NCI-H345 (cell line): ENCODE measurements at regions not wholly inside any gene's neighbourhood (a gene's known extent, or its start where the extent isn't known, plus 50 kb on each side); places are given as distances from the start of the nearest gene placed in this dataset.
A peak's percentile ranks its signal among the peaks of the same experiment; 100 is the strongest.

Source experiments
- DNase-seq: peaks from one replicate; lab custom pipeline; 2025; lab: John Stamatoyannopoulos, UW

- no peak for DNase-seq
These were observed 102.0 kb upstream of the ARID2 start for GRCh38 chr12:45627407-45628069.

- no peak for DNase-seq
These were observed 100.2 kb upstream of the ARID2 start for GRCh38 chr12:45629292-45629691.

DNA sequence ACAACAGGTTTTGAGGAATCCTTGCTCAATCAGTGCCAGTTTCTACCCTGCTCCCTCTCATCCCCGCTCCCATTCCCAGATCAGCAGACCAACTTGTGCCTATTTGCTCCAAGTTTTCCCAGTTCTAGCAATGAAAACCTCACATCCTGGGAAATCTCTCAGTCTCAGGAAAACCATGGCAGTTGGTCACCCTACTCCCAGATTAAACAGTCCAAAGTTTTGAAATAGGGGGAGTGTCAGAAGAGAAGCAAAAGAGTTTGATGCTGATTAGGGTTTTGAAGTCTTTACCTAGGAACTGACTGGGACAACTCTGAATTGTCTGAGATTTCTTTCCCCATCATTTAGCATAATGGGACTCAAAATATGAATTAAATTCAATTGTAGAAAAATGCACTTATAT is 95.8 kb upstream of the ARID2 start:
- DNase-seq, result no peak

DNA sequence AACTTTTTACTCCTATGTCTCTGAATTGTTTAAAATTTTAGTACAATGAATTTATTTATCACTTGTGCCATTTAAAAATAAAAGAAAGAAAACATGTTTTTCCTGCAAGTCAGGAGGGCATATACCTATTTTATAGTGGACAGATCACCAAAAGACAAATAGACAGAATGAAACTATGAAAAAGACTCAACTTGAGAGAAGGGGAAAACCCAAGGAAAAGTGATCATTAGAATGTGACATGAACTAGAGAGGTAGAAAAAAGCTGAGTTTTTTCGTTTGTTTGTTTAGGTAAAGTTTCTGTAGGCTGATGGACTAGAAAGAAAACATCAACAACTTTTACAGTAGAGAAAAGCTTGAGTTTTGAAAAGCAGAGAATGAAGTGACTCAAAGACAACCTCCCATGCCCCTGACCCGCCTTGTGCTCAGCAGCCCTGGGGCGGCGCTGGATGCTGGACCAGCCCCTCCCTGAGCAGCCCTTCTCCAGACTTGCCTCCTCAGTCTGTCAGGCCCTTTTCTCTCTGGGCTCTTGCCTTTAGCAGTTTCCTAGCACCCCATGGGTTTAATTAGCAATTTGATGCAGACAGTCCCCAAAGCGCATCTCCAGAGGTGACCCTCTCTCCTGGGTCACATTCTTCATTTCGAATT is 95.1 kb upstream of the ARID2 start:
- DNase-seq, result no peak

- no peak for DNase-seq
These were observed 92.3 kb upstream of the ARID2 start for GRCh38 chr12:45637242-45637641.

GRCh38 chr12:45637706-45638105 is 91.8 kb upstream of the ARID2 start:
- no peak for DNase-seq

DNA sequence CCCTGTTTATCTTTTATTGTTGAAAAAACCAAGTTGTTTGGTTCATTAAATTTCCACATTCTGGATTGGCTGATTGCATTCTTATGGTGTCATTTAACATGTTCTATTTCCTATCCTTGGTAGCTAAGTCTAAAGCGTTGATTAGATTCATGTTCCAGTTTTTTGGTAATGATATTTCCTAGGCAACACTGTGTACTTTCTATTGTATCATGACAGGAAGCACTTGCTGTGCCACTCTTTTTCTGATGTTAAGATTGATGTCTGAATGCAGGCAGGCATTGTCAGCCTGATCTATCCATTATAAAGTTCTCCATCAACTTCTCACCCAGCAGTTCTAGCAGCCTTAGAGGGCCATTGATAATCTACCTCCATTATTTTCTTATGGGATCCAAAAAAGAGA is 91.1 kb upstream of the ARID2 start:
- no peak for DNase-seq

DNA sequence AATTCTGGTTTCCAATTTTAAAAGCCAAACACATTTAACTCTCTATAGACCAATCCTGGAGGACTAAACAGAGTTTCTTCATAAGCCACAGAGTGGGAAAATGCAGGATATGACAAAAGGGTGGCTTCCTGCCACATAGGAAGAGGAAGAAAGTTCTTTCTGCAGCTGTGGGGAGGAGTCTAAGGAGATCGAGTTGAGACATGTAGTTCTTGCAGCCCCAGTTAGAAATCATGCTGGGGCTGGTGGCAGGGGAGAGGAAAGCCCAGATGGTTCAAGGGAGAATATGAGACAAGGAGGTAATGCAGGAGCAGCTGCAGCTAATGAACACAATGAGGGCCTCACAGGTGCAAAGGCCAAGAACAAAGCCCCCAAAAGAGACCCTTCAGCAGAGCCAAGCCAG is 85.0 kb upstream of the ARID2 start:
- DNase-seq, result no peak

DNA sequence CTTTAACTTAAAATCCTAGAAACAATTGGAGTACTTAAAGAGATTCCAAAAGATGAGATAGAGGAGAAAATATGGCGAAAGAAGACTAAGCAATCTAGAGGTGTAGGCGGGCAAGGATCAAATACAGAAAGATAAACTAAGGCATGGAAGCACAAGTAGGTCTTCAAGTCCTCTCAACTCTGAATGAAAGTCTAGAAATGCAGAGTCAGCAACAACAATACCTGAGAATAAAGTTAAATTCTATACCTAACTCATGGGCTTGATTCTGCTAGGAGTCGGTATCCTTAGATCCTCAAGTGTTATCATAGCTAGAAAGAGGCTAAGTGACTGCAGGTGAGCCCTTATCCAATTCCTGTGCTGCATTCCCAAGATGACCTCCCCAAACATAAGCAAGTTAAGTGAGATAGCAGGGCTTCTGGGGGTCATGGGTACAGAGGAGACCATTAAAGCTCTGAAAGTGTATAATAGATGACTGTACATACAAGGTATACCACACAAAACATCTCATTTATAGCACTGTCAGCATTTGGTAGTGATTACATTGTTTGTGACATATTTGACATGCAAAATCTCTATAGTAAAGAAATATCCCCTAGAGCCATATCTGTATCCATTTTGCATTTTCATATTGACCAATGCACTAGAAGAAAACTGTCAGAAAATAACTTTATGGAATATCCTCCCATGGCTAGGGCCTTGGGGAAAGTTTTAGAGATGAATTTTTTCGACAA is 82.5 kb upstream of the ARID2 start:
- DNase-seq, result no peak

- DNase-seq, result no peak
These were observed 81.4 kb upstream of the ARID2 start for GRCh38 chr12:45648070-45648469.

GRCh38 chr12:45651029-45651428 is 78.5 kb upstream of the ARID2 start:
- no peak for DNase-seq

- no peak for DNase-seq
These were observed 75.4 kb upstream of the ARID2 start for GRCh38 chr12:45654002-45654665.

DNA sequence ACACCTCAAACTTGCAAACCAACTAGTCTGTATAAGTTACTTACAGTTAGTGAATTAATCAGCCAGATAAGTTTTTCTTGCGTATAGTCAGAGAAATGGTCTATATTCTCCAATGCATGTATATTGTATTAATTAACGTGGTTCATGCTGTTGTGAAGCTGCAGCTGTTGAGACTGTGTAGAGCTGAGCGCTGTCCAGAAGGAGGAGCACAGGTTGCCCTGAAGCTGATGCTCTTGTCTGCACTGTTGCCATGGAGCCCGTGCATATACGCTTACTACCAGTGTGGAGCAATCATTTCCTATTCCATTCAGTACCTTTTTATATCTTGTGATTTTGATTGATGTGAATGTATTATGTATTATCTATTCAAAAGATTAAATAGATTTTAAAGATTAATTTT is 74.3 kb upstream of the ARID2 start:
- DNase-seq, result peak; percentile 5

- no peak for DNase-seq
These were observed 73.8 kb upstream of the ARID2 start for GRCh38 chr12:45655743-45656142.

DNA sequence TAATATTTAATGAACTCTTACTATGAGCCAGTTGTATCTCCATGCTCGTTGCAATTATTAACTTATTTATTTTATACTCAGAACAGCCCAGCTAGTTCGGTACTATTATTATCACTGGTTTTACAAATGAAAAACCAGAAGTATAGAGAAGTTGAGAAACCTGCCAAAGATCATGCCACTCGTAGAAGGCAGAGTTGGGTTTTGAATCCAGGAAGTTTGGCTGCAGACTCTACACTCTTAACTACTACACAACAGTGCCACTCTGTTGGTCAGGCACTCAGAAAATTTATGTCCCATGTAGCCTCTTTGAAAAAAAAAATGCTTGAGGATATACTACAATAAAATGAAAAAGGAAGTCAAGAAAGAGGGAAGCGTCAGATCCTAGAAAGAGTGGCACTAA is 71.5 kb upstream of the ARID2 start:
- no peak for DNase-seq

DNA sequence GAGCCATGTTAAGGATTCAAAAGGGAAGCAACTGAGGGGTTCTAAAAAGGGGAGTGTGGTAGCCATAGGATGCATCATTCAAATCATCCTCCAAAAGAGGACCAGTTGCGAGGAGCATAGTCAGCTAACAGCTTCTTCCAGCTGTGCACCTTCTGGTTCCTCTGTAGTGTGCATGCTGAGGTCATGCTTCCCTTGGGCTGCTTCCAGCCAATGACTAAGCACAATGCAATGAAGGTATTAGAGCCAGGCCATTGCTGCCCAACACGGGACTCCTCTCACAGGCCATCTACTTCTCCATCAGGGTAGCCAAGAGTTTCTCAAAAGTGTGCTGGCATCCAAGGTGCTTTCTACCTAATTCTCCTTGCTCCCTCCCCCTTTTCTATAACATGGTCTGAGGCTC is 69.2 kb upstream of the ARID2 start:
- DNase-seq, result no peak

GRCh38 chr12:45663455-45663854 is 66.1 kb upstream of the ARID2 start:
- DNase-seq, result no peak

GRCh38 chr12:45665941-45666340 is 63.6 kb upstream of the ARID2 start:
- no peak for DNase-seq

DNA sequence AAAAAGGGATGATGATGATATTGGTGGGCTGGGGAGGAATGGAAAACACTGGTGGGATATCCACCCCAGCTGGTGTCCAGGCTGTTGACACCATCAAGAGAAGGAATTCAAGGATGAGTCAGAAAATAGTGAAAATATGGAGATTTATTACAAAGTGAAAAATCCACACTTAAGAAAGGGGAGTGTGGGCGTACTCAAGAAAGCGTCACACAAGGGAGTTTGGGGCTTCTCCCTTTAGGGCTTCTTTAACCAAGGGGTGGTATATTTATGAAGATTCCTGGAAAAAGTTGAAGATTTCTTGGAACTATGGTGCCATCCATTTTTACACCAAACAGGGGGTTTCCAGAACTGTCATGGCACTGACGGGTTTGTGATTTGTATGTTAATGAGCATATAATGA is 63.1 kb upstream of the ARID2 start:
- no peak for DNase-seq

GRCh38 chr12:45666816-45667215 is 62.7 kb upstream of the ARID2 start:
- no peak for DNase-seq

DNA sequence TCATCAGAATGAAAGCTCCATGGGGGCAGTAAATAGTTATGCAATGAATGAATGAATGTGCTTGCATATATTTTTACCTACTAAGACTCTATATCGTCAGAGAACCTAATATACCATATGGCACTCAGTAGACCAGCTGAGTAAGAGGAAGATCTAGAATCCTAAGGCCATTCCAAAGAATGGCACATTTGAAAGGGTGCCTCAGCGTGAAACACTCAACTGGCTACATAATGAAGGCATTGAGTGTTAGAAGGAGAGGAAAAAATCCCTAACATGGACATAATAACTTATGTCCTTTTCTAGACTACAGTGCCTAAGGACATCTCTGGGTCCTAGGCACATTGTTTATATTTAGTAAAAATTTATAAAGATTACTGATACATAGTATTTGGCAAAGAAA is 61.7 kb upstream of the ARID2 start:
- DNase-seq, result no peak

DNA sequence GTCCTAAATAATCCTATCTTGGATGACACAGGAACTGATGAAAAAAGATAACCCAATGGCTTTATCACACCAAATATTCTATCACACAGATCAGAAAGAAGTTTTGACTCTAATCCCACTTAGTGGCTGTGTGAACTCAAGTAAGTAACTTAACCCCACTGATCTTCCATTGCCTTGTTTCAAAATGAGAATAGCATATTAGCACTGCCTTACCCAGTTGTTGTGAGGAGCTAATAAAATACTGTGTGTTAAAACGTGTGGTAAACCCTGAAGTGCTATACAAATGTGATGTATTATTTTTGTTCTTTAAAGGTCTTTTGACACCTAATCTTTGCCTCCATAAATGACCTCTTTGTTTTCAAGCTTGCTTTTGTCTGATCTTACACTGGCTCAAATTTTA is 60.9 kb upstream of the ARID2 start:
- DNase-seq, result no peak

DNA sequence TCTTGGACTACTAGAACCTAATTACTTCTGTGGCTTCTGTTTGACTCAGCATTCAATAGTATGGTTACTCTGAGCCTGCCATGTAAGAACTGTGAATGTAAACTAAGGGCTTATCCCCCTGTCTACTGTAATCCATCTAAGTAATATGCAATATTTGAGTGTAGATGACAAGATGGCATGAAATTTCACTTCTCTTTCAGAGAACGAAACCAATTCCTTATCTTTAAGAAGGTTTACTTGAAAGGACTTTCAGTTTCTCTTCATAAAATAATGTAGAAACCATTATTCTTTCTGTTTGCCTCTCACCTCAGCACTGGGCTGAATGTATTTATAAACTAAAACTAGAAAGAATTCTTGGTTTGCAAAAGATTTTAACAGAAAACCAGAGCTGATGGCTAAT is 60.4 kb upstream of the ARID2 start:
- no peak for DNase-seq
